ENCODE measurements at regions not wholly inside any gene's neighbourhood (a gene's known extent, or its start where the extent isn't known, plus 50 kb on each side); places are given as distances from the start of the nearest gene placed in this dataset.

DNA sequence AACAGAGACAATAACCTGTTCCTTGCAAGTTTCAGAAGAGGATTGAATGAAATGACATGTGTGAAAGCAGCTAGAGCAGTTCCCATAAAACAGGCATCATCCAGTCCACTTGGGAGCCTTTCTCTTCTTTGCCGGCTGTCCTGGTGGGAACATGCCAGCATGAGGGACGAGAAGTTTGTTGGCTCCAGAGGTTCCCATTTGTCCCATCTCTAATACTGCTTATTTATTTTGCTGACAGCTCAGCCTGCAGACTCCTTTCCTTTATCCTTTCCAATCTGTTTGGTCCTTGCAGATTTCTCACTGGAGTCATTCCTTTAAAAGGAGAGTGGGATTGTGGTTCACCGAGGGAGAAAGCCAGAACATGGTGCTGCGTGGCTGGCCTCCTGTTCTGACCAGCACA is 321.5 kb upstream of the CLINT1 start:
- intact Hi-C loops (cut with micrococcal nuclease): no loop called here
- no TSS peak for BruUV-seq (replicated peaks)
- CTCF ChIA-PET: interaction anchor here (0.6 to 2.3 kb wide), 5 partner anchors 8 to 933 kb away, joined by 3 to 9 read pairs (median 5); no protein-coding TSS in a partner anchor
- H3K36me3 Mint-ChIP-seq (ENCODE audit: insufficient read depth, unreplicated experiment): no peaks in the 10 kb centered on the region
- TF ChIP-seq CTCF (IDR thresholded peaks at IDR 0.05; ENCODE audit: unreplicated experiment): no peak
- POLR2A ChIA-PET: interaction anchor here (0.6 kb wide), 1 partner anchor 115 kb away, joined by 3 read pairs; no protein-coding TSS in a partner anchor
- no peak for DNase-seq (ENCODE audit: unreplicated experiment)
- peaks cover 7% of the 10 kb centered on the region for H3K4me1 Mint-ChIP-seq (ENCODE audit: insufficient read depth, unreplicated experiment)
- no peaks in the 10 kb centered on the region for H3K27me3 Mint-ChIP-seq (ENCODE audit: insufficient read depth, unreplicated experiment)
- H3K27ac Mint-ChIP-seq (ENCODE audit: low read depth, unreplicated experiment): no peak overlapping the region
- H3K9me3 Mint-ChIP-seq (ENCODE audit: unreplicated experiment): peaks cover 7% of the 10 kb centered on the region
- H3K4me3 Mint-ChIP-seq (ENCODE audit: unreplicated experiment): no peak overlapping the region

DNA sequence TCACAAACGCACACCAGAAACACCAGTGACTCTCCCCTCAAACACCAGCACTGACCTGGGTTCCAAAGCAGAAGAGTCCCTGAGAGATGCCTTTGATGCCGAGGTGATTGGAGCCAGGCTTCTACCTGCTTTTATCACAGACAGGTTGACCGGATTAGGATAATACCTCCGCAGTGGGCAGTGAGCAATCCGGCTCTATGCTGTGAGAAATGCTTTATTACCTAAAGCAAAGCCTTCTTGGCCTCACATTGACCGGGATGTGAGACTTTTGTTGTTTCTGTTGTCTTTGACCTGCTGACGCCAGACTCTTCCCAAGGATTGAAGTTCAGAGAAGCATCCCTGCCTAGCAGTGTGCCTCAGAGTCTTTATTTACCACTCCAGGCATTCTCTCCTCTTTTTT is 320.3 kb upstream of the CLINT1 start:
- Mint-ChIP-seq H3K4me3 (ENCODE audit: unreplicated experiment) (no peak overlapping the region), H3K9me3 (ENCODE audit: unreplicated experiment) (peaks cover under 1% of the 10 kb centered on the region), H3K27ac (ENCODE audit: low read depth, unreplicated experiment) (no peak overlapping the region), H3K27me3 (ENCODE audit: insufficient read depth, unreplicated experiment) (no peaks in the 10 kb centered on the region), H3K4me1 (ENCODE audit: insufficient read depth, unreplicated experiment) (peaks cover 7% of the 10 kb centered on the region), H3K36me3 (ENCODE audit: insufficient read depth, unreplicated experiment) (no peaks in the 10 kb centered on the region)
- CTCF ChIA-PET: interaction anchor here (0.7 to 2.3 kb wide), 6 partner anchors 7 to 928 kb away, joined by 3 to 9 read pairs (median 4); no protein-coding TSS in a partner anchor
- POLR2A ChIA-PET: no interaction called here
- BruUV-seq (replicated peaks): no TSS peak
- DNase-seq (ENCODE audit: unreplicated experiment): no peak
- no peak for TF ChIP-seq CTCF (IDR thresholded peaks at IDR 0.05; ENCODE audit: unreplicated experiment)
- intact Hi-C loops (cut with micrococcal nuclease): loop anchor here (10.0 kb wide), 1 partner anchor 354 kb away; no protein-coding TSS in a partner anchor

DNA sequence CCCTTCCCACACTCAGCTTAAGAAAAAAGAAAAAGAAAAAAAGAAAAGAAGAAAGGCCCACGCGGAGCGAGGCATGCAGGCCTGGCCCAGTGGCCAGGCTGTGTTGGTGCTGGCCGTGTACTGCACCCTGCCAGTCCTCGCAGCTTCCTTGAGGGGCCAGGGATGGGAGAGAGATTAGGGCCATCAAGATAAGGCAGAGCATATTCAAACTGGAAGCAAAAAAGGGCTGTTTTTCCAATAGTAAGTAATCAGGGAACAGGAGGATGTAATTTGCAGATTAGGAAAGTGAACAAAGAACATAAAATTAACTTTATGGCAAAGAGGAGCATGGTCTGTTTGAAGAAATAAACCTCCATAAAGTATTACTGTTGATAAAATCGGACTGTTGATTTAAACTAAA is 319.6 kb upstream of the CLINT1 start:
- CTCF ChIA-PET: interaction anchor here (9.1 kb wide), 1 partner anchor 516 kb away, joined by 166 read pairs; no protein-coding TSS in a partner anchor
- TF ChIP-seq CTCF (IDR thresholded peaks at IDR 0.05; ENCODE audit: unreplicated experiment): no peak
- no peaks in the 10 kb centered on the region for H3K9me3 Mint-ChIP-seq (ENCODE audit: unreplicated experiment)

GRCh38 chr5:158177146-158177545 is 318.2 kb upstream of the CLINT1 start:
- H3K4me1 Mint-ChIP-seq (ENCODE audit: insufficient read depth, unreplicated experiment): peaks cover 7% of the 10 kb centered on the region
- CTCF ChIA-PET: interaction anchor here (0.6 to 9.1 kb wide), 16 partner anchors 10 to 955 kb away, joined by 3 to 166 read pairs (median 4); no protein-coding TSS in a partner anchor
- POLR2A ChIA-PET: interaction anchor here (0.7 to 1.3 kb wide), 2 partner anchors 23 to 289 kb away, joined by 3 to 4 read pairs; no protein-coding TSS in a partner anchor
- H3K36me3 Mint-ChIP-seq (ENCODE audit: insufficient read depth, unreplicated experiment): no peaks in the 10 kb centered on the region
- H3K9me3 Mint-ChIP-seq (ENCODE audit: unreplicated experiment): no peaks in the 10 kb centered on the region
- no peak for DNase-seq (ENCODE audit: unreplicated experiment)
- no peak overlapping the region for H3K27ac Mint-ChIP-seq (ENCODE audit: low read depth, unreplicated experiment)
- intact Hi-C loops (cut with micrococcal nuclease): loop anchor here (10.0 kb wide), 1 partner anchor 352 kb away; no protein-coding TSS in a partner anchor
- H3K27me3 Mint-ChIP-seq (ENCODE audit: insufficient read depth, unreplicated experiment): no peaks in the 10 kb centered on the region
- TF ChIP-seq CTCF (IDR thresholded peaks at IDR 0.05; ENCODE audit: unreplicated experiment): no peak
- BruUV-seq (replicated peaks): no TSS peak
- no peak overlapping the region for H3K4me3 Mint-ChIP-seq (ENCODE audit: unreplicated experiment)

More for the DNA sequence above, 319.6 kb upstream of the CLINT1 start:
- H3K27ac Mint-ChIP-seq (ENCODE audit: low read depth, unreplicated experiment): no peak overlapping the region
- intact Hi-C loops (cut with micrococcal nuclease): loop anchor here (10.0 kb wide), 1 partner anchor 354 kb away; no protein-coding TSS in a partner anchor
- no TSS peak for BruUV-seq (replicated peaks)
- H3K36me3 Mint-ChIP-seq (ENCODE audit: insufficient read depth, unreplicated experiment): no peaks in the 10 kb centered on the region
- POLR2A ChIA-PET: no interaction called here
- peaks cover 7% of the 10 kb centered on the region for H3K4me1 Mint-ChIP-seq (ENCODE audit: insufficient read depth, unreplicated experiment)
- H3K27me3 Mint-ChIP-seq (ENCODE audit: insufficient read depth, unreplicated experiment): no peaks in the 10 kb centered on the region
- no peak for DNase-seq (ENCODE audit: unreplicated experiment)
- no peak overlapping the region for H3K4me3 Mint-ChIP-seq (ENCODE audit: unreplicated experiment)
